Myocyte (in vitro differentiated cells): ENCODE measurements at regions not wholly inside any gene's neighbourhood (a gene's known extent, or its start where the extent isn't known, plus 50 kb on each side); places are given as distances from the start of the nearest gene placed in this dataset.
"Not testable (repeated sequence)": the region's sequence is repeated elsewhere in the genome, so short reads cannot be mapped to it uniquely, and the experiment has no call there.

ENCODE experiments used
- DNase-seq: peaks from one replicate; pipeline ENCODE4 v3.0.0-alpha.2; 2012; ENCODE audit warnings: low read depth

DNA sequence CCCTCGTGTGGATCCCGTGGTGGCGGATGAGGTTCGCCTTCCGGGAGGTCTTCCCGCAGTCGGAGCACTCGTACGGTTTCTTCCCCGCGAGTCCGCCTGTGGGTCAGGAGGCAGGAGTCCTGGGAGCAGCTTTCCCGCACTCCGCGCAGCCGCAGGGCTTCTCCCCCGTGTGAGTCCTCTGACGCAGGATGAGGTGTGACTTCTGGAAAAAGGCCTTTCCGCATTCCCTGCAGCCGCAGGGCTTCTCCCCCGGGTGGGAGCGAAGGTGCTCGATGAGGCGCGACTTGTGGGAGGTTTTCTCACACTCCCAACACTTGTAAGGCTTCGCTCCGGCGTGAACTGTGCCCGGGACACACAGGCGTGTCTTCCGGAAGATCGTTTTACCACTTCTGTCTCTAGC lies 68.8 kb upstream of the WIPI2 start:
- not testable (repeated sequence) for DNase-seq

DNA sequence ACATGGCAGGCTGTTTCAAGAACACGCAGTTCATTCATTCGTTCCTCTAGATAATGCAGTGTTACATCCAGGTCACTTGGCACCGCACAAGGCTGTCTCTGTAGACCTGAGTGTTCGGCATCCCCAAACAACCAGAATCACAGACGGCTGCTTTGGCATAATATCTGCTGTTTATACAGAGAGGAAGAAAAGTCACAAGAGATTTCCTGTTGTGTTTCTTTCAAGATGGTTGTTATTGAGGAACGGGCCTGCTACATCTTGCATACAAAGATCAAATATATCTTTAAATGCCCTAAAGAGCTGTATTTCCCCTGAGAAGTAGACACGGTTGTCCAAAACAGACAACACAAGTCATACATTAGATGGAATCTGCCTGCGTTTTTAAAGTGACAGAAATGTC lies 58.8 kb upstream of the WIPI2 start:
- not testable (repeated sequence) for DNase-seq

DNA sequence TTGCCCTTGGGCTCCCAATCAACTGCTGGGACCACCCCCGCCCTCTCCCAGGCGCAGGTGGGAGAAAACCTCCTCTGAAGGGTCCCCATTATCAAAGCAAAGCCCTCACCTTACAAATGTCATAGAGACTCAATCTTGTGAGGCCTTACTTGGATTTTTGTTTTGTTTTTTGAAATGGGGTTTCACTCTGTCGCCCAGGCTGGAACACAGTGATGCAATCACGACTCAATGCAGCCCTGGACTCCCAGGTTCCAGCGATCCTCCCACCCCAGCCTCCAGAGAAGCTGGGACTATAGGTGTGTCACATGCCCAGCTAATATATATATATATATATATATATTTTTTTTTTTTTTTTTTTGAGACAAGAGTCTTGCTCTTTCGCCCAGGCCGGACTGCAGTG lies 57.5 kb upstream of the WIPI2 start:
- DNase-seq, result no peak

DNA sequence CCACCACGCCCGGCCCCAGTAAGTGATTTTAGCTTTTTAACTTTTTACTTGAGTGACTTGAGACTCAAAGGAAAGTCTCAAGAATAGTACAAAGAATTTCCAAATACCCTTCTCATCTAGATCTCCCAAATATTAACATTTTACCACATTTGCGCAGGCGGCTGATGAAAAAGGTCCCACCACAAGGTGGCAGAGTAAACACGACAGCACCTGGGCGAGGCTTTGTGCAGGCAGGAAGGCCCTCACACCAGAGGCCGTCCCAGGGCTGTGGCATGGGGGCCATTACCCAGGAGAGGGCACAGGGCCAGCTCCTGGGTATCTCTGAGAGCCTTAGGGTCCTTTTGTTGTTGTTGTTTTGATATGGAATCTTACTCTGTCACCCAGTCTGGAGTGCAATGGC lies 50.0 kb upstream of the WIPI2 start:
- DNase-seq, result peak; percentile 5
